Right atrium auricular region (tissue), 2 donors: ENCODE measurements at regions not wholly inside any gene's neighbourhood (a gene's known extent, or its start where the extent isn't known, plus 50 kb on each side); places are given as distances from the start of the nearest gene placed in this dataset.
"Not testable (repeated sequence)": the region's sequence is repeated elsewhere in the genome, so short reads cannot be mapped to it uniquely, and the experiment has no call there.

Source experiments
- DNase-seq: peaks from one replicate; pipeline ENCODE4 v3.0.0-alpha.2; 2019; ENCODE audit warnings: low spot score
- H3K27ac ChIP-seq, 2 donors: fragments of 200-600 bp; sonication (generic); 1 replicate in 1 of 2; 2 replicates in 1 of 2; pipeline ENCODE4 v1.5.1; 2016 to 2019
- H3K27me3 ChIP-seq, 2 donors: fragments of 200-600 bp; sonication (generic); one replicate each; pipeline versions ENCODE4 v1.5.1 to v1.6.0; 2017 to 2019
- H3K36me3 ChIP-seq: fragments of 200-600 bp; sonication (generic); one replicate; pipeline ENCODE4 v1.5.1; 2016
- H3K4me1 ChIP-seq, 2 donors: fragments of 200-600 bp; sonication (generic); one replicate each; pipeline versions ENCODE4 v1.5.1 to v1.6.0; 2017 to 2019
- H3K4me3 ChIP-seq, 2 donors: fragments of 200-600 bp; sonication (generic); 1 replicate in 1 of 2; 2 replicates in 1 of 2; pipeline ENCODE4 v1.5.1; 2017 to 2019; ENCODE audit warnings: mild to moderate bottlenecking in 1 of 2, moderate library complexity in 1 of 2
- H3K9me3 ChIP-seq, 2 donors: fragments of 200-600 bp; sonication (generic); one replicate each; pipeline ENCODE4 v1.5.1; 2019
- TF ChIP-seq, protein P1 (sequence below), 2 donors: fragments of 200-600 bp; sonication (generic); IDR thresholded peaks; one replicate each; pipeline ENCODE4 v1.5.1; 2019; ENCODE audit warnings: antibody characterized with exemption in 2 of 2

DNA sequence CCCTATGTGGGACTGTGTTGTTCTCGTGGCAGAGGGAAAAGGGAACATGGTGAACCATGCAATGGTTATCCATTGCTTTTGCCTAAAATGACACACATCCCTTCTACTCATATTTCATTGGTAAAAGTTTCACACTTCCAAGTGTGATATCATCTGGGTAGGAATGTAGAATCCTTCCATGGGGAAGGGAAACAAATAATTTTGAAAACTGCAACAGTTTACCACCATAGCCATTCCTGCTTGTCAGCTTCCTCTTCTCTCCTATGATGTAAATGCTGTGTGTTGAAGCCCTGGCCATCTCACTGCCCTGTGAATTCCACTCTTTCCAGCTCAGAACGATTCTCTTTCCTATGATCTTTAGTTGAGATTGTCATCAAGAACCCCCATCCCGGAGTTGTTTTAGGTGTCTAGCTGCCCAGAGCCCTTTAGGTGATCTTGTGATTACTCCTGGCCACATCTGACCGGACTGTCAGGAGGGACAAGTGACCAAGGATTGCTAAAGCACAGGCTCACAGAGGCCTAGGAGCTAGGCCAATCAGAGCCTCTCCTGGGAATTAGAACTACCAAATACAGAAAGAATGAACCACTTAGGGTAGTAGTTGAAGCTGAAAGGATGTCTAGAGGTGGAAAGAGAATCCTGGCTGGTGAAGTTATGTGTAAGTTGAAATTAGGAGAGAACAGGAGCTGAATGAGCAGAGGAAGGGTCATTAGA, 84.6 kb downstream of the VCPKMT start:
- no peaks in the 10 kb centered on the region for H3K27me3 ChIP-seq
- H3K36me3 ChIP-seq, result no peaks in the 10 kb centered on the region
- peak overlapping the region in 1 of 2 donors; percentile 53 for H3K27ac ChIP-seq
- H3K4me3 ChIP-seq, result no peak overlapping the region
- no peaks in the 10 kb centered on the region for H3K4me1 ChIP-seq
- no peak for DNase-seq
- TF ChIP-seq, protein P1, sequence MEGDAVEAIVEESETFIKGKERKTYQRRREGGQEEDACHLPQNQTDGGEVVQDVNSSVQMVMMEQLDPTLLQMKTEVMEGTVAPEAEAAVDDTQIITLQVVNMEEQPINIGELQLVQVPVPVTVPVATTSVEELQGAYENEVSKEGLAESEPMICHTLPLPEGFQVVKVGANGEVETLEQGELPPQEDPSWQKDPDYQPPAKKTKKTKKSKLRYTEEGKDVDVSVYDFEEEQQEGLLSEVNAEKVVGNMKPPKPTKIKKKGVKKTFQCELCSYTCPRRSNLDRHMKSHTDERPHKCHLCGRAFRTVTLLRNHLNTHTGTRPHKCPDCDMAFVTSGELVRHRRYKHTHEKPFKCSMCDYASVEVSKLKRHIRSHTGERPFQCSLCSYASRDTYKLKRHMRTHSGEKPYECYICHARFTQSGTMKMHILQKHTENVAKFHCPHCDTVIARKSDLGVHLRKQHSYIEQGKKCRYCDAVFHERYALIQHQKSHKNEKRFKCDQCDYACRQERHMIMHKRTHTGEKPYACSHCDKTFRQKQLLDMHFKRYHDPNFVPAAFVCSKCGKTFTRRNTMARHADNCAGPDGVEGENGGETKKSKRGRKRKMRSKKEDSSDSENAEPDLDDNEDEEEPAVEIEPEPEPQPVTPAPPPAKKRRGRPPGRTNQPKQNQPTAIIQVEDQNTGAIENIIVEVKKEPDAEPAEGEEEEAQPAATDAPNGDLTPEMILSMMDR (IDR thresholded peaks at IDR 0.05), result no peak
- H3K9me3 ChIP-seq, result no peaks in the 10 kb centered on the region

DNA sequence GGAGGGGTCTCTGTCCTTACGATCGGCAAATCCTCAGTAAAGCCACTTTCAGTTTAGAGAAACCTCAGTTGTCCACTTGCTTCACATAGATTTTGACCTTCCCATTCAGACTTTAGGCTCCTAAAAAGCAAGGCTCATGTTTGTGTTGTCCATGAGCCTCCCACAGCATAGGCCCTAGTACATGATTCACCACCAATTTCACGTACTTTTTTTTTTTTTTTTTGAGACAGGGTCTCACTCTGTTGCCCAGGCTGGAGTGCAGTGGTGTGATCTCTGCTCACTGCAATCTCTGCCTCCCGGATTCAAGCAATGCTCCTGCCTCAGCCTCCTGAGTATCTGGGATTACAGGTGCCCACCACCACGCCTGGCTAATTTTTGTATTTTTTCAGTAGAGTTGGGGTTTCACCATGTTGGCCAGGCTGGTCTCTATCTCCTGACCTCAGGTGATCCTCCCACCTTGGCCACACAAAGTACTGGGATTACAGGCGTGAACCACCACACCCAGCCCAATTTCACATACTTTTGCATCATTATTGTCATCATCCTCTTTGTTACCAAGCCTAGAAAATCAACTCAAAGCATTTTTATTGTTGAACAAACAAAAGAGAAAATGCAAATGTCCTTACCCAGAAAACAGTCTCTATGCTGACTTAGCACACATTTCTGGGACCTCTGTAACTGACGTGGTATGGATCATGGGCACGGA, 83.8 kb downstream of the VCPKMT start:
- not testable (repeated sequence) for H3K27ac ChIP-seq, H3K36me3 ChIP-seq, H3K4me1 ChIP-seq, H3K27me3 ChIP-seq, DNase-seq, H3K9me3 ChIP-seq, H3K4me3 ChIP-seq

DNA sequence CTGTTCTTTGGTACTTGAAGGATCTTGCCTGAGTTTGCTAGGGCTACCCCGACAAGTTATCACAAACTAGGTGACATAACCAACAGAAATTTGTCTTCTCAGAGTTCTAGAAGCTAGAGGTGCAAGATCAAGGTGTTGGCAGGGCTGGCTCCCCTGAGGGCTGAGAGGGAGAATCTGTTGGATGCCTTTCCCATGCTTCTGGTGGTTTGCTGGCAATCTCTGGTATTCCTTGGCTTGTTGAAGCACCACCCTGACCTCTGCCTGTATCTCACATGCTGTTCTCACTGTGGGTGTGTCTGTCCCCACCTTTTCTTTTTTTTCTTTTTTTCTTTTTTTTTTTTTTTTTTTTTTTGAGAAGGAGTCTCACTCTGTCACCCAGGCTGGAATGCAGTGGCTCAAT, 81.2 kb downstream of the VCPKMT start:
- H3K36me3 ChIP-seq, result no peaks in the 10 kb centered on the region
- no peak overlapping the region for H3K27ac ChIP-seq
- H3K4me1 ChIP-seq, result peaks cover 0 to 13% of the 10 kb centered on the region in 2 donors
- H3K27me3 ChIP-seq, result no peaks in the 10 kb centered on the region
- H3K9me3 ChIP-seq, result no peaks in the 10 kb centered on the region
- TF ChIP-seq, protein P1 (IDR thresholded peaks at IDR 0.05), result no peak
- no peak overlapping the region for H3K4me3 ChIP-seq
- DNase-seq, result no peak

DNA sequence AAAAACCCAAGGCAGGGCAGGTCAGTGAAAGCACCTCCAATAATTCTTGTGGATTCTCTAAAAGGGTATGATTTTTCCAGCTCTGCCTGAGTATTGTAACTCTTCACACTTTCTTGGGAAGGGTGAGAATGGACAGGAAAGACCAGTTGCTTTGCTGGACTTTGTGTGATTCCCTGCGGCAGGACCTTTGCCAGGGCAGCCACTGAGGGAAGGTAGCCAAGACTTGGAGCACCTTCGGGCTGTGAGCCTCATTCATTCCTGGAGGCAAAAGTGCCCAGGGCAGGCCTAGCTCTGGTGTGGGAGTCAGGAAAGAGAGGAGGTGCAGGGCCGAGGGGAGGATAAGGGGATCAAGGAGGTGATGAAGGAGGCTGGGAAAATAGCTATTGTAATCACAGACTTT, 80.2 kb downstream of the VCPKMT start:
- Histone ChIP-seq H3K4me3 (no peak overlapping the region), H3K27me3 (no peaks in the 10 kb centered on the region), H3K4me1 (peaks cover 0 to 23% of the 10 kb centered on the region in 2 donors), H3K36me3 (no peaks in the 10 kb centered on the region), H3K9me3 (no peaks in the 10 kb centered on the region), H3K27ac (no peak overlapping the region)
- TF ChIP-seq, protein P1 (IDR thresholded peaks at IDR 0.05), result no peak
- no peak for DNase-seq

DNA sequence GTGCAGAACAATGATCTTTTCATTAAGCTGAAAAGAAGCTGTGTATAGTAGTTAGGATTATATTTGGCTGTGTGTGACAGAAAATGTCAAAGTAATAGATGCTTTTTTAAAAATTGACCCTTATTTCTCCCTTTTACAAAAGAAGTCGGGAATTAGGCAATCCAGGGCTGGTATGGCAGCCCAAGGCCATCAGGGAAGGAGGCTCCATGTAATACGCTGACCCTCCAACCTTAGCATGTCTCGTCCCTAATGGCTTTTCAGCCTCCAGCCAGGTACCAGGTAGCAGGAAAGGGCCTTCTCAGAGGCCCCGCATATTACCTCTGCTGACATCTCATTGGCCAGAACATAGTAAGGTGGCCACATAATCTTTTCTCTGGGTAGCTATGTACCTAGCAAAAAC, 79.7 kb downstream of the VCPKMT start:
- TF ChIP-seq, protein P1 (IDR thresholded peaks at IDR 0.05), result no peak
- Histone ChIP-seq H3K27me3 (no peaks in the 10 kb centered on the region), H3K27ac (no peak overlapping the region), H3K4me1 (peaks cover 0 to 27% of the 10 kb centered on the region in 2 donors), H3K4me3 (no peak overlapping the region), H3K36me3 (no peaks in the 10 kb centered on the region), H3K9me3 (no peaks in the 10 kb centered on the region)
- DNase-seq, result no peak

DNA sequence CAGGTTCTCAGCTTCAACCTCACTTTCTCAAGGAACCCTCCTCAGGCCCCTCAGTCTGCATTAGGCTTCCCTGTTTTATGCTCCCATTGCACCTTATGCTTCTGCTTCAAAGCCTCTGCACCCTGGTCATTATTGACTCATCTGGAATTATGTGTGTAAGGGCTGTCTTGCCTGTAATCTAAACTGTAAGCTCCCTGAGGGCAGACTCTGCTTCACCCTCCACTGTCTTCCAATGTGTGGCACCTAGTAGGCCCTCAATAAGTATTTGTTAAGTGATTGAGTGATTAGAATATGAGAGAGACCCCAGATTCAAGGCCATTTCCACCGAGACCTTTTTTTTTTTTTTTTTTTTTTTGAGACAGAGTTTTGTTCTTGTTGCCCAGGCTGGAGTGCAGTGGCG, 79.1 kb downstream of the VCPKMT start:
- Histone ChIP-seq H3K4me3 (no peak overlapping the region), H3K27me3 (no peaks in the 10 kb centered on the region), H3K27ac (no peak overlapping the region), H3K36me3 (no peaks in the 10 kb centered on the region), H3K4me1 (peaks cover 0 to 30% of the 10 kb centered on the region in 2 donors), H3K9me3 (no peaks in the 10 kb centered on the region)
- no peak for DNase-seq
- TF ChIP-seq, protein P1 (IDR thresholded peaks at IDR 0.05), result no peak
